WTC11 (cell line): ENCODE measurements at regions not wholly inside any gene's neighbourhood (a gene's known extent, or its start where the extent isn't known, plus 50 kb on each side); places are given as distances from the start of the nearest gene placed in this dataset.

Experiments
- ATAC-seq: fragments of 200-7000 bp; cut with Tn5 transposase; 2 replicates; pipeline ENCODE4 v1.10.0; 2021; ENCODE audit warnings: mild to moderate bottlenecking, moderate library complexity
- CTCF ChIA-PET: fragments of 300-600 bp; sonication (Branson Sonifier 250); formaldehyde crosslinking; loops from one replicate; lab custom pipeline; 2021; ENCODE audit warnings: antibody characterized with exemption; lab: Charles Lee
- POLR2A ChIA-PET: fragments of 350-600 bp; sonication (Branson Sonifier 250); formaldehyde crosslinking; loops from one replicate; lab custom pipeline; 2021; ENCODE audit warnings: antibody characterized with exemption; lab: Charles Lee
- DNase-seq: peaks from one replicate; pipeline ENCODE4 v3.0.0; 2021; ENCODE audit warnings: low spot score
- H3K27ac Mint-ChIP-seq: 2 replicates; pipeline ENCODE4 v1.8.0; 2021; ENCODE audit warnings: mixed read lengths
- H3K27me3 Mint-ChIP-seq: 2 replicates; pipeline ENCODE4 v1.8.0; 2021; ENCODE audit warnings: low read depth, mild to moderate bottlenecking, moderate library complexity, mixed read lengths
- H3K36me3 Mint-ChIP-seq: 2 replicates; pipeline ENCODE4 v1.8.0; 2021; ENCODE audit warnings: mixed read lengths
- H3K4me1 Mint-ChIP-seq: 2 replicates; pipeline ENCODE4 v1.8.0; 2022; ENCODE audit warnings: mixed read lengths
- H3K4me3 Mint-ChIP-seq: 2 replicates; pipeline ENCODE4 v1.8.0; 2021; ENCODE audit warnings: mild to moderate bottlenecking, moderate library complexity, mixed read lengths
- H3K9me3 Mint-ChIP-seq: 2 replicates; pipeline ENCODE4 v1.8.0; 2021; ENCODE audit warnings: mixed read lengths
- GTF2I ChIP-seq: fragments of 250-450 bp; sonication (Bioruptor Pico); conservative IDR thresholded peaks from 2 replicates; pipeline ENCODE4 v1.4.0; 2021; ENCODE audit warnings: mild to moderate bottlenecking
- IRF2 ChIP-seq: sonication (generic); formaldehyde crosslinking; IDR thresholded peaks from 2 replicates; pipeline ENCODE4 v1.8.0; 2022; ENCODE audit warnings: low read depth, missing genetic modification reagents, borderline replicate concordance
- NFE2L1 ChIP-seq: sonication (generic); formaldehyde crosslinking; IDR thresholded peaks from 2 replicates; pipeline ENCODE4 v1.8.1; 2023; ENCODE audit warnings: missing genetic modification reagents
- NR2C2 ChIP-seq: sonication (generic); formaldehyde crosslinking; IDR thresholded peaks from 2 replicates; pipeline ENCODE4 v1.8.0; 2022; ENCODE audit warnings: mild to moderate bottlenecking, missing genetic modification reagents
- RELA ChIP-seq: sonication (generic); formaldehyde crosslinking; IDR thresholded peaks from 2 replicates; pipeline ENCODE4 v1.8.1; 2022; ENCODE audit warnings: missing genetic modification reagents, mild to moderate bottlenecking, borderline replicate concordance
- RORB ChIP-seq: fragments of 250-450 bp; sonication (Bioruptor Pico); IDR thresholded peaks from 2 replicates; pipeline ENCODE4 v1.9.0; 2021; ENCODE audit warnings: mild to moderate bottlenecking
- SMAD4 ChIP-seq: sonication (generic); formaldehyde crosslinking; IDR thresholded peaks from 2 replicates; pipeline ENCODE4 v1.8.0; 2022; ENCODE audit warnings: mild to moderate bottlenecking, missing genetic modification reagents
- USF1 ChIP-seq: sonication (generic); formaldehyde crosslinking; IDR thresholded peaks from 2 replicates; pipeline ENCODE4 v1.8.0; 2022; ENCODE audit warnings: mild to moderate bottlenecking, missing genetic modification reagents
- ZMAT4 ChIP-seq: fragments of 250-450 bp; sonication (Bioruptor Pico); IDR thresholded peaks from 2 replicates; pipeline ENCODE4 v1.9.0; 2021; ENCODE audit warnings: mild to moderate bottlenecking
- ZNF219 ChIP-seq: sonication (generic); formaldehyde crosslinking; IDR thresholded peaks from 2 replicates; pipeline ENCODE4 v1.8.0; 2023; ENCODE audit warnings: missing genetic modification reagents, mild to moderate bottlenecking, borderline replicate concordance
- ZNF671 ChIP-seq: fragments of 250-450 bp; sonication (Bioruptor Pico); IDR thresholded peaks from 2 replicates; pipeline ENCODE4 v1.8.0; 2021; ENCODE audit warnings: mild to moderate bottlenecking
- TF ChIP-seq, protein P1 (sequence below): sonication (generic); formaldehyde crosslinking; IDR thresholded peaks from 2 replicates; pipeline ENCODE4 v1.8.1; 2022; ENCODE audit warnings: mild to moderate bottlenecking, missing genetic modification reagents, moderate library complexity, borderline replicate concordance
- TF ChIP-seq, protein P2 (sequence below): sonication (generic); formaldehyde crosslinking; IDR thresholded peaks from 2 replicates; pipeline ENCODE4 v1.8.1; 2022; ENCODE audit warnings: low read depth, mild to moderate bottlenecking, moderate library complexity, missing genetic modification reagents, borderline replicate concordance
- TF ChIP-seq, protein P3 (sequence below): sonication (generic); formaldehyde crosslinking; IDR thresholded peaks from 2 replicates; pipeline ENCODE4 v1.8.0; 2023; ENCODE audit warnings: mild to moderate bottlenecking, missing genetic modification reagents

DNA sequence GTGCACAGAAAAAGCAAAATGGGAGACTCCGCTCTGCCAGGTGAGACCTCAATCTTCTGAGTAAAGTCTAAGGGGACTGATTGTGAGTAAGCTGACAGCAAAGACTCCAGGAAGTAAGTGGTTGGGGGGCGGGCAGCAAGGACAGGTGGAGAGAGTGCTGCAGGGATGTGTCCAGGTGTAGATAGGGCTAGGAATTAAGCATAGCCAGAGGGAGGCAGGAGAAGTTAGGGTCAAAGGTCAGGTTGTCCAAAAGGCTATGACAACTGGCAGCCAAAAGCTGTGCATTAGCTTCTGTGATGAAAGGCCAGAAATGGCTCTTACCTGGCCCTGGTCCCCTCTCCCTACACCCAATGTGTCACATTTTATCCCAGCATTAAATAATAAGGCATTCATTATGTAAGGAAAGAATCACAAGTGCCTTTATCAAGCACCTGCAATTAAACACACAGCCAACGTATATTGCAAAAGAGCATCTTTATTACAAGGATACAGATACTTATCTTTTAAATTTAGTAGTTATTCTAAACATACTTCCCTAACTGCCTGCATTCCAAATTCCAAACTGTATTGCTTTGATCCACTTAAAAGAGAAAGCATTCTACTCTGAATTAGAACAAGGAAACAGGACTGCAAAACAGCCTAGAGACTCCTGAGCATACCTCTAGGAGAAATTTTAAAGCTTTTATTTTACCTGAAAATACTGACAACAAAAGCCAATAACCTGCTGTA, 247.9 kb downstream of the IRS1 start (continued):
- no peak for TF ChIP-seq NR2C2
- no peak for TF ChIP-seq NFE2L1
- no peak for TF ChIP-seq IRF2 (CRISPR knock-in tag)

- H3K27me3 Mint-ChIP-seq: no peaks in the 10 kb centered on the region; the same call in 1 of the 2 replicates
- H3K36me3 Mint-ChIP-seq: no peaks in the 10 kb centered on the region
- DNase-seq (no peak), ATAC-seq (no peak)
- ChIA-PET POLR2A (no interaction called here), CTCF (interaction anchor here (0.5 kb wide), 1 partner anchor 73 kb away, joined by 3 read pairs; no protein-coding TSS in a partner anchor)
- H3K27ac Mint-ChIP-seq: no peak overlapping the region
- peaks cover 22% of the 10 kb centered on the region for H3K4me1 Mint-ChIP-seq
- H3K4me3 Mint-ChIP-seq: no peak overlapping the region
- H3K9me3 Mint-ChIP-seq: peaks cover 5% of the 10 kb centered on the region
- TF ChIP-seq RORB: no peak
- no peak for TF ChIP-seq USF1 (CRISPR knock-in tag)
- no peak for TF ChIP-seq ZNF671 (CRISPR knock-in tag)
- no peak for TF ChIP-seq RELA (CRISPR knock-in tag)
- TF ChIP-seq, protein P1, sequence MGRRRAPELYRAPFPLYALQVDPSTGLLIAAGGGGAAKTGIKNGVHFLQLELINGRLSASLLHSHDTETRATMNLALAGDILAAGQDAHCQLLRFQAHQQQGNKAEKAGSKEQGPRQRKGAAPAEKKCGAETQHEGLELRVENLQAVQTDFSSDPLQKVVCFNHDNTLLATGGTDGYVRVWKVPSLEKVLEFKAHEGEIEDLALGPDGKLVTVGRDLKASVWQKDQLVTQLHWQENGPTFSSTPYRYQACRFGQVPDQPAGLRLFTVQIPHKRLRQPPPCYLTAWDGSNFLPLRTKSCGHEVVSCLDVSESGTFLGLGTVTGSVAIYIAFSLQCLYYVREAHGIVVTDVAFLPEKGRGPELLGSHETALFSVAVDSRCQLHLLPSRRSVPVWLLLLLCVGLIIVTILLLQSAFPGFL (CRISPR knock-in tag): no peak
- TF ChIP-seq SMAD4: no peak
- no peak for TF ChIP-seq GTF2I (CRISPR knock-in tag)
- TF ChIP-seq, protein P2, sequence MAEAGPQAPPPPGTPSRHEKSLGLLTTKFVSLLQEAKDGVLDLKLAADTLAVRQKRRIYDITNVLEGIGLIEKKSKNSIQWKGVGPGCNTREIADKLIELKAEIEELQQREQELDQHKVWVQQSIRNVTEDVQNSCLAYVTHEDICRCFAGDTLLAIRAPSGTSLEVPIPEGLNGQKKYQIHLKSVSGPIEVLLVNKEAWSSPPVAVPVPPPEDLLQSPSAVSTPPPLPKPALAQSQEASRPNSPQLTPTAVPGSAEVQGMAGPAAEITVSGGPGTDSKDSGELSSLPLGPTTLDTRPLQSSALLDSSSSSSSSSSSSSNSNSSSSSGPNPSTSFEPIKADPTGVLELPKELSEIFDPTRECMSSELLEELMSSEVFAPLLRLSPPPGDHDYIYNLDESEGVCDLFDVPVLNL (CRISPR knock-in tag): no peak
- TF ChIP-seq, protein P3, sequence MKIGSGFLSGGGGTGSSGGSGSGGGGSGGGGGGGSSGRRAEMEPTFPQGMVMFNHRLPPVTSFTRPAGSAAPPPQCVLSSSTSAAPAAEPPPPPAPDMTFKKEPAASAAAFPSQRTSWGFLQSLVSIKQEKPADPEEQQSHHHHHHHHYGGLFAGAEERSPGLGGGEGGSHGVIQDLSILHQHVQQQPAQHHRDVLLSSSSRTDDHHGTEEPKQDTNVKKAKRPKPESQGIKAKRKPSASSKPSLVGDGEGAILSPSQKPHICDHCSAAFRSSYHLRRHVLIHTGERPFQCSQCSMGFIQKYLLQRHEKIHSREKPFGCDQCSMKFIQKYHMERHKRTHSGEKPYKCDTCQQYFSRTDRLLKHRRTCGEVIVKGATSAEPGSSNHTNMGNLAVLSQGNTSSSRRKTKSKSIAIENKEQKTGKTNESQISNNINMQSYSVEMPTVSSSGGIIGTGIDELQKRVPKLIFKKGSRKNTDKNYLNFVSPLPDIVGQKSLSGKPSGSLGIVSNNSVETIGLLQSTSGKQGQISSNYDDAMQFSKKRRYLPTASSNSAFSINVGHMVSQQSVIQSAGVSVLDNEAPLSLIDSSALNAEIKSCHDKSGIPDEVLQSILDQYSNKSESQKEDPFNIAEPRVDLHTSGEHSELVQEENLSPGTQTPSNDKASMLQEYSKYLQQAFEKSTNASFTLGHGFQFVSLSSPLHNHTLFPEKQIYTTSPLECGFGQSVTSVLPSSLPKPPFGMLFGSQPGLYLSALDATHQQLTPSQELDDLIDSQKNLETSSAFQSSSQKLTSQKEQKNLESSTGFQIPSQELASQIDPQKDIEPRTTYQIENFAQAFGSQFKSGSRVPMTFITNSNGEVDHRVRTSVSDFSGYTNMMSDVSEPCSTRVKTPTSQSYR (CRISPR knock-in tag): no peak
- no peak for TF ChIP-seq ZMAT4 (CRISPR knock-in tag)
Observed at GRCh38 chr2:226550801-226551200, 248.8 kb downstream of the IRS1 start.

GRCh38 chr2:226548732-226549131, 250.9 kb downstream of the IRS1 start:
- DNase-seq (no peak), ATAC-seq (no peak)
- no peak overlapping the region for H3K27ac Mint-ChIP-seq
- no peaks in the 10 kb centered on the region for H3K36me3 Mint-ChIP-seq
- H3K9me3 Mint-ChIP-seq: peaks cover 21% of the 10 kb centered on the region
- CTCF ChIA-PET: no interaction called here
- no peak overlapping the region for H3K4me3 Mint-ChIP-seq
- H3K27me3 Mint-ChIP-seq: no peaks in the 10 kb centered on the region; the same call in 1 of the 2 replicates
- TF ChIP-seq ZNF219 (CRISPR knock-in tag) (no peak), RORB (no peak)
- POLR2A ChIA-PET: no interaction called here
- H3K4me1 Mint-ChIP-seq: peaks cover 21% of the 10 kb centered on the region
